ENCODE measurements at regions not wholly inside any gene's neighbourhood (a gene's known extent, or its start where the extent isn't known, plus 50 kb on each side); places are given as distances from the start of the nearest gene placed in this dataset.

DNA sequence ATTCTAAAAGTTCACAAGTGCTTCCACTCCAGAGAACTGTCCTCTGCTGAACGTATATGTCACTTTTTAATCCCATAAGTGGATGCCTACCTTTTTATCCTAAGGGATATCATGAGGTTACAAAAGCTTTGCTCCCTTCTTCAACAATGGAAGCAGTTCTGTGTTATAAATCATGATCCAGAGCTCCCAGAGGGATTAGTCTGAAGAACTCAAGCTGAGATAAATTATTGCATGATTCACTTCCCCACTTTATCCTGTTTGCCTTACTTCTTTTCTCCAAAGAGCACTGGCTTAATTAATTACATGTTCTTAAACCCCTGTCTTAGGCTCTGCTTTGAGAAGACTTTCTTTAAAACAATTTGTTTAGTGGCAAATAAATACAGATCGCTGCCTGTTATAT, 246.7 kb downstream of the PCDH17 start (continued):
- no peak for TF ChIP-seq ZNF121 (CRISPR knock-in tag; IDR thresholded peaks at IDR 0.05)
- TF ChIP-seq ZMAT4 (CRISPR knock-in tag; IDR thresholded peaks at IDR 0.05), result no peak
- TF ChIP-seq FOXJ3 (CRISPR knock-in tag; IDR thresholded peaks at IDR 0.05; ENCODE audit: borderline replicate concordance), result no peak
- no peak for TF ChIP-seq GABPB1 (CRISPR knock-in tag; IDR thresholded peaks at IDR 0.05)
- no peak for TF ChIP-seq ATF1 (CRISPR knock-in tag; IDR thresholded peaks at IDR 0.05)
- TF ChIP-seq ZNF263 (CRISPR knock-in tag; IDR thresholded peaks at IDR 0.05; ENCODE audit: low read depth), result no peak
- no peak for TF ChIP-seq IRF2 (CRISPR knock-in tag; IDR thresholded peaks at IDR 0.05; ENCODE audit: borderline replicate concordance, low read depth)
- TF ChIP-seq ESRRA (CRISPR knock-in tag; IDR thresholded peaks at IDR 0.05; ENCODE audit: borderline replicate concordance), result no peak
- TF ChIP-seq, protein P1, sequence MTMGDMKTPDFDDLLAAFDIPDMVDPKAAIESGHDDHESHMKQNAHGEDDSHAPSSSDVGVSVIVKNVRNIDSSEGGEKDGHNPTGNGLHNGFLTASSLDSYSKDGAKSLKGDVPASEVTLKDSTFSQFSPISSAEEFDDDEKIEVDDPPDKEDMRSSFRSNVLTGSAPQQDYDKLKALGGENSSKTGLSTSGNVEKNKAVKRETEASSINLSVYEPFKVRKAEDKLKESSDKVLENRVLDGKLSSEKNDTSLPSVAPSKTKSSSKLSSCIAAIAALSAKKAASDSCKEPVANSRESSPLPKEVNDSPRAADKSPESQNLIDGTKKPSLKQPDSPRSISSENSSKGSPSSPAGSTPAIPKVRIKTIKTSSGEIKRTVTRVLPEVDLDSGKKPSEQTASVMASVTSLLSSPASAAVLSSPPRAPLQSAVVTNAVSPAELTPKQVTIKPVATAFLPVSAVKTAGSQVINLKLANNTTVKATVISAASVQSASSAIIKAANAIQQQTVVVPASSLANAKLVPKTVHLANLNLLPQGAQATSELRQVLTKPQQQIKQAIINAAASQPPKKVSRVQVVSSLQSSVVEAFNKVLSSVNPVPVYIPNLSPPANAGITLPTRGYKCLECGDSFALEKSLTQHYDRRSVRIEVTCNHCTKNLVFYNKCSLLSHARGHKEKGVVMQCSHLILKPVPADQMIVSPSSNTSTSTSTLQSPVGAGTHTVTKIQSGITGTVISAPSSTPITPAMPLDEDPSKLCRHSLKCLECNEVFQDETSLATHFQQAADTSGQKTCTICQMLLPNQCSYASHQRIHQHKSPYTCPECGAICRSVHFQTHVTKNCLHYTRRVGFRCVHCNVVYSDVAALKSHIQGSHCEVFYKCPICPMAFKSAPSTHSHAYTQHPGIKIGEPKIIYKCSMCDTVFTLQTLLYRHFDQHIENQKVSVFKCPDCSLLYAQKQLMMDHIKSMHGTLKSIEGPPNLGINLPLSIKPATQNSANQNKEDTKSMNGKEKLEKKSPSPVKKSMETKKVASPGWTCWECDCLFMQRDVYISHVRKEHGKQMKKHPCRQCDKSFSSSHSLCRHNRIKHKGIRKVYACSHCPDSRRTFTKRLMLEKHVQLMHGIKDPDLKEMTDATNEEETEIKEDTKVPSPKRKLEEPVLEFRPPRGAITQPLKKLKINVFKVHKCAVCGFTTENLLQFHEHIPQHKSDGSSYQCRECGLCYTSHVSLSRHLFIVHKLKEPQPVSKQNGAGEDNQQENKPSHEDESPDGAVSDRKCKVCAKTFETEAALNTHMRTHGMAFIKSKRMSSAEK (CRISPR knock-in tag; IDR thresholded peaks at IDR 0.05; ENCODE audit: borderline replicate concordance), result no peak
- TF ChIP-seq, protein P2, sequence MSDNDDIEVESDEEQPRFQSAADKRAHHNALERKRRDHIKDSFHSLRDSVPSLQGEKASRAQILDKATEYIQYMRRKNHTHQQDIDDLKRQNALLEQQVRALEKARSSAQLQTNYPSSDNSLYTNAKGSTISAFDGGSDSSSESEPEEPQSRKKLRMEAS (CRISPR knock-in tag; IDR thresholded peaks at IDR 0.05), result no peak

- no peaks in the 10 kb centered on the region for H3K27me3 Mint-ChIP-seq (ENCODE audit: low read depth)
- no peak for ATAC-seq
- ChIA-PET POLR2A (no interaction called here), CTCF (interaction anchor here (0.8 to 1.5 kb wide), 2 partner anchors 264 to 272 kb away, joined by 3 to 4 read pairs; no protein-coding TSS in a partner anchor)
- H3K9me3 Mint-ChIP-seq, result peaks cover 10% of the 10 kb centered on the region
- H3K36me3 Mint-ChIP-seq, result peaks cover 1% of the 10 kb centered on the region
- H3K4me3 Mint-ChIP-seq, result no peak overlapping the region
- no peak overlapping the region for H3K27ac Mint-ChIP-seq
- DNase-seq (ENCODE audit: low spot score), result no peak
- H3K4me1 Mint-ChIP-seq, result peaks cover 15% of the 10 kb centered on the region
- TF ChIP-seq ZNF512 (CRISPR knock-in tag; IDR thresholded peaks at IDR 0.05; ENCODE audit: borderline replicate concordance) (no peak), ZBTB21 (CRISPR knock-in tag; IDR thresholded peaks at IDR 0.05; ENCODE audit: borderline replicate concordance) (no peak), JUN (CRISPR knock-in tag; IDR thresholded peaks at IDR 0.05) (no peak), ZBTB43 (CRISPR knock-in tag; IDR thresholded peaks at IDR 0.05) (no peak), STAT6 (CRISPR knock-in tag; conservative IDR thresholded peaks at IDR 0.05; ENCODE audit: low read depth) (no peak), FOXP1 (CRISPR knock-in tag; IDR thresholded peaks at IDR 0.05; ENCODE audit: borderline replicate concordance) (no peak), CREB1 (CRISPR knock-in tag; IDR thresholded peaks at IDR 0.05) (no peak), CTCF (IDR thresholded peaks at IDR 0.05) (no peak), OVOL2 (CRISPR knock-in tag; IDR thresholded peaks at IDR 0.05; ENCODE audit: borderline replicate concordance) (no peak), MYBL2 (CRISPR knock-in tag; IDR thresholded peaks at IDR 0.05) (no peak), FOXK1 (CRISPR knock-in tag; IDR thresholded peaks at IDR 0.05) (no peak)
- TF ChIP-seq, protein P3, sequence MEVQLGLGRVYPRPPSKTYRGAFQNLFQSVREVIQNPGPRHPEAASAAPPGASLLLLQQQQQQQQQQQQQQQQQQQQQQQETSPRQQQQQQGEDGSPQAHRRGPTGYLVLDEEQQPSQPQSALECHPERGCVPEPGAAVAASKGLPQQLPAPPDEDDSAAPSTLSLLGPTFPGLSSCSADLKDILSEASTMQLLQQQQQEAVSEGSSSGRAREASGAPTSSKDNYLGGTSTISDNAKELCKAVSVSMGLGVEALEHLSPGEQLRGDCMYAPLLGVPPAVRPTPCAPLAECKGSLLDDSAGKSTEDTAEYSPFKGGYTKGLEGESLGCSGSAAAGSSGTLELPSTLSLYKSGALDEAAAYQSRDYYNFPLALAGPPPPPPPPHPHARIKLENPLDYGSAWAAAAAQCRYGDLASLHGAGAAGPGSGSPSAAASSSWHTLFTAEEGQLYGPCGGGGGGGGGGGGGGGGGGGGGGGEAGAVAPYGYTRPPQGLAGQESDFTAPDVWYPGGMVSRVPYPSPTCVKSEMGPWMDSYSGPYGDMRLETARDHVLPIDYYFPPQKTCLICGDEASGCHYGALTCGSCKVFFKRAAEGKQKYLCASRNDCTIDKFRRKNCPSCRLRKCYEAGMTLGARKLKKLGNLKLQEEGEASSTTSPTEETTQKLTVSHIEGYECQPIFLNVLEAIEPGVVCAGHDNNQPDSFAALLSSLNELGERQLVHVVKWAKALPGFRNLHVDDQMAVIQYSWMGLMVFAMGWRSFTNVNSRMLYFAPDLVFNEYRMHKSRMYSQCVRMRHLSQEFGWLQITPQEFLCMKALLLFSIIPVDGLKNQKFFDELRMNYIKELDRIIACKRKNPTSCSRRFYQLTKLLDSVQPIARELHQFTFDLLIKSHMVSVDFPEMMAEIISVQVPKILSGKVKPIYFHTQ (CRISPR knock-in tag; IDR thresholded peaks at IDR 0.05), result no peak
These were observed 265.7 kb downstream of the PCDH17 start for GRCh38 chr13:57897225-57897624.

Data from WTC11 (cell line).